Calu3 (cell line): ENCODE measurements at regions not wholly inside any gene's neighbourhood (a gene's known extent, or its start where the extent isn't known, plus 50 kb on each side); places are given as distances from the start of the nearest gene placed in this dataset.

ENCODE experiments used
- BruUV-seq: library from RNA; stranded (reverse); fragments of 400-500 nt; replicated peaks from 2 replicates; lab custom pipeline; 2021; lab: Mats Ljungman, UMichigan
- CTCF ChIA-PET: fragments of 300-600 bp; sonication (Branson Sonifier 250); formaldehyde crosslinking; loops from one replicate; lab custom pipeline; 2022; ENCODE audit warnings: antibody characterized with exemption; lab: Charles Lee
- DNase-seq: peaks from one replicate; pipeline ENCODE4 v3.0.0; 2022
- H3K27ac Mint-ChIP-seq: one replicate; pipeline ENCODE4 v1.8.0; 2022; ENCODE audit warnings: mixed read lengths; ENCODE audit not compliant: unreplicated experiment
- H3K27me3 Mint-ChIP-seq: one replicate; pipeline ENCODE4 v1.8.0; 2022; ENCODE audit warnings: mixed read lengths; ENCODE audit not compliant: unreplicated experiment
- H3K36me3 Mint-ChIP-seq: one replicate; pipeline ENCODE4 v1.8.0; 2022; ENCODE audit warnings: mild to moderate bottlenecking, moderate library complexity, mixed read lengths; ENCODE audit not compliant: insufficient read depth, unreplicated experiment
- H3K4me1 Mint-ChIP-seq: one replicate; pipeline ENCODE4 v1.8.0; 2022; ENCODE audit warnings: mild to moderate bottlenecking, low read depth, mixed read lengths; ENCODE audit not compliant: unreplicated experiment
- H3K4me3 Mint-ChIP-seq: one replicate; pipeline ENCODE4 v1.8.0; 2022; ENCODE audit warnings: mild to moderate bottlenecking, low read depth, moderate library complexity, mixed read lengths; ENCODE audit not compliant: unreplicated experiment
- H3K9me3 Mint-ChIP-seq: one replicate; pipeline ENCODE4 v1.8.0; 2022; ENCODE audit warnings: low read depth, mixed read lengths; ENCODE audit not compliant: unreplicated experiment
- CTCF ChIP-seq: fragments of 200-600 bp; IDR thresholded peaks from one replicate; pipeline ENCODE4 v1.8.0; 2022; ENCODE audit warnings: antibody characterized with exemption; ENCODE audit not compliant: unreplicated experiment
- intact Hi-C: fragments of 100-400 bp; cut with micrococcal nuclease; formaldehyde crosslinking; loops from one replicate; pipeline ENCODE4 v1.10.0; 2022; ENCODE audit not compliant: unreplicated experiment

GRCh38 chr15:39127925-39128617 is 452.8 kb upstream of the THBS1 start:
- Mint-ChIP-seq H3K36me3 (no peaks in the 10 kb centered on the region), H3K4me3 (no peak overlapping the region), H3K27me3 (no peaks in the 10 kb centered on the region), H3K27ac (peak overlapping the region; percentile 74), H3K4me1 (peaks cover 40% of the 10 kb centered on the region), H3K9me3 (peaks cover 4% of the 10 kb centered on the region)
- CTCF ChIA-PET = interaction anchor here (0.6 kb wide), 2 partner anchors 10 to 419 kb away, joined by 3 read pairs; no protein-coding TSS in a partner anchor
- BruUV-seq = no TSS peak
- TF ChIP-seq CTCF = no peak
- intact Hi-C loops = loop anchor here (5.0 kb wide), 1 partner anchor 454 kb away; the partner anchor contains the start of gene THBS1
- peak; percentile 58 for DNase-seq

GRCh38 chr15:39128746-39129145 is 452.1 kb upstream of the THBS1 start:
- BruUV-seq = no TSS peak
- no peak overlapping the region for H3K4me3 Mint-ChIP-seq
- intact Hi-C loops = loop anchor here (5.0 kb wide), 1 partner anchor 454 kb away; the partner anchor contains the start of gene THBS1

GRCh38 chr15:39130556-39131379 is 450.1 kb upstream of the THBS1 start:
- Mint-ChIP-seq H3K27ac (peak overlapping the region; percentile 22), H3K4me1 (peaks cover 43% of the 10 kb centered on the region), H3K27me3 (no peaks in the 10 kb centered on the region), H3K9me3 (peaks cover 4% of the 10 kb centered on the region), H3K4me3 (no peak overlapping the region), H3K36me3 (no peaks in the 10 kb centered on the region)
- TF ChIP-seq CTCF = no peak
- no TSS peak for BruUV-seq
- intact Hi-C loops = no loop called here
- DNase-seq = no peak
- CTCF ChIA-PET = interaction anchor here (0.6 kb wide), 1 partner anchor 388 kb away, joined by 3 read pairs; no protein-coding TSS in a partner anchor

More at GRCh38 chr15:39128746-39129145, 452.1 kb upstream of the THBS1 start:
- TF ChIP-seq CTCF = no peak
- Mint-ChIP-seq H3K27ac (peak overlapping the region; percentile 44), H3K27me3 (no peaks in the 10 kb centered on the region), H3K4me1 (peaks cover 43% of the 10 kb centered on the region), H3K9me3 (peaks cover 4% of the 10 kb centered on the region), H3K36me3 (no peaks in the 10 kb centered on the region)
- DNase-seq = no peak
- CTCF ChIA-PET = interaction anchor here (0.6 kb wide), 2 partner anchors 11 to 418 kb away, joined by 3 read pairs; no protein-coding TSS in a partner anchor

- no peak for TF ChIP-seq CTCF
- no peak overlapping the region for H3K27ac Mint-ChIP-seq
- no peak for DNase-seq
- no peaks in the 10 kb centered on the region for H3K27me3 Mint-ChIP-seq
- no peak overlapping the region for H3K4me3 Mint-ChIP-seq
- no peaks in the 10 kb centered on the region for H3K36me3 Mint-ChIP-seq
- intact Hi-C loops = no loop called here
- CTCF ChIA-PET = no interaction called here
- BruUV-seq = no TSS peak
- peaks cover 4% of the 10 kb centered on the region for H3K9me3 Mint-ChIP-seq
- H3K4me1 Mint-ChIP-seq = peaks cover 43% of the 10 kb centered on the region
Observed at GRCh38 chr15:39131609-39132008, 449.3 kb upstream of the THBS1 start.
